HCT116 (cell line): ENCODE measurements at regions not wholly inside any gene's neighbourhood (a gene's known extent, or its start where the extent isn't known, plus 50 kb on each side); places are given as distances from the start of the nearest gene placed in this dataset.

Experiments used
- ATAC-seq: fragments of 200-7000 bp; cut with Tn5 transposase; 2 replicates; pipeline ENCODE4 v1.9.1; 2020; ENCODE audit warnings: mild to moderate bottlenecking, moderate library complexity
- BruUV-seq: library from RNA; stranded (reverse); fragments of 400-500 nt; replicated peaks from 2 replicates; lab custom pipeline; 2021; lab: Mats Ljungman, UMichigan
- CTCF ChIA-PET: fragments of 300-600 bp; sonication (Branson Sonifier 250); formaldehyde crosslinking; loops from one replicate; lab custom pipeline; 2021; ENCODE audit warnings: antibody characterized with exemption; lab: Charles Lee
- POLR2A ChIA-PET: fragments of 300-600, 350-600 bp; sonication (Branson Sonifier 250); formaldehyde crosslinking; loops from one replicate; lab custom pipeline; 2021; ENCODE audit warnings: antibody characterized with exemption; lab: Charles Lee
- RAD21 ChIA-PET, 2 experiments: fragments of 300-600 bp; sonication (Branson Sonifier 250); formaldehyde crosslinking; loops; one replicate each; lab custom pipeline; 2023; ENCODE audit warnings: low total read pairs in 2 of 2; ENCODE audit not compliant: uncharacterized antibody in 2 of 2, unreplicated experiment in 2 of 2, low non-redundant PET in 1 of 2; lab: Charles Lee
- DNase-seq: peaks from one replicate; pipeline ENCODE4 v3.0.0-alpha.2; 2010; ENCODE audit warnings: low read depth, low spot score
- H2AFZ ChIP-seq: fragments of 200-600 bp; shearing (Covaris generic), sonication (generic); 2 replicates; pipeline ENCODE4 v1.6.1; 2017; ENCODE audit warnings: low read depth, mixed run types, mixed read lengths, antibody characterized with exemption, low read length; ENCODE audit not compliant: poor library complexity, severe bottlenecking
- H3K27ac ChIP-seq: 2 replicates; pipeline ENCODE4 v1.5.1; 2012; ENCODE audit warnings: low read depth, low read length
- H3K27me3 ChIP-seq: fragments of 200-600 bp; sonication (generic); 2 replicates; pipeline ENCODE4 v1.6.1; 2016; ENCODE audit warnings: mixed run types, low read length, mixed read lengths; ENCODE audit not compliant: insufficient read depth
- H3K36me3 ChIP-seq, 2 experiments: fragments of 200-500 bp in 1 of 2; fragments of 200-600 bp in 1 of 2; sonication (Bioruptor generic) in 1 of 2; sonication (generic) in 1 of 2; 2 replicates each; pipeline versions ENCODE4 v1.5.1 to v1.6.1; 2014 to 2016; ENCODE audit warnings: low read length in 2 of 2, inconsistent platforms in 1 of 2, mixed read lengths in 1 of 2, mixed run types in 1 of 2; ENCODE audit not compliant: insufficient read depth in 2 of 2, control insufficient read depth in 1 of 2
- H3K4me1 ChIP-seq, 2 experiments: fragments of 200-600 bp in 1 of 2; sonication (generic) in 1 of 2; 2 replicates each; pipeline versions ENCODE4 v1.5.1 to v1.6.1; 2012 to 2017; ENCODE audit warnings: low read length in 2 of 2, inconsistent platforms in 1 of 2, mild to moderate bottlenecking in 1 of 2, mixed read lengths in 1 of 2, mixed run types in 1 of 2, moderate library complexity in 1 of 2; ENCODE audit not compliant: insufficient read depth in 2 of 2, control insufficient read depth in 1 of 2
- H3K4me2 ChIP-seq: fragments of 200-600 bp; sonication (generic); 2 replicates; pipeline ENCODE4 v1.6.1; 2017; ENCODE audit warnings: mixed run types, low read length, mixed read lengths
- H3K4me3 ChIP-seq, 2 experiments: fragments of 200-600 bp in 1 of 2; sonication (generic) in 1 of 2; replicated peaks in 1 of 2; 2 replicates each; pipeline ENCODE4 v1.5.1; 2011 to 2016; ENCODE audit warnings: low read length in 2 of 2, control low read depth in 1 of 2, low read depth in 1 of 2, mild to moderate bottlenecking in 1 of 2, mixed read lengths in 1 of 2, mixed run types in 1 of 2
- H3K79me2 ChIP-seq: fragments of 200-600 bp; sonication (generic); 2 replicates; pipeline ENCODE4 v1.6.1; 2017; ENCODE audit warnings: mild to moderate bottlenecking, mixed run types, low read length, moderate library complexity, mixed read lengths; ENCODE audit not compliant: insufficient read depth
- H3K9ac ChIP-seq: fragments of 200-600 bp; sonication (generic); 2 replicates; pipeline ENCODE4 v1.6.1; 2016; ENCODE audit warnings: low read length, mixed read lengths
- H3K9me2 ChIP-seq: fragments of 200-600 bp; sonication (generic), shearing (Covaris generic); 2 replicates; pipeline ENCODE4 v1.6.1; 2017; ENCODE audit warnings: mixed run types, mild to moderate bottlenecking, moderate library complexity; ENCODE audit not compliant: insufficient read depth
- H3K9me3 ChIP-seq, 2 experiments: fragments of 200-500 bp in 1 of 2; fragments of 200-600 bp in 1 of 2; sonication (Bioruptor generic) in 1 of 2; sonication (generic) in 1 of 2; 2 replicates each; pipeline ENCODE4 v1.6.1; 2014 to 2017; ENCODE audit warnings: low read length in 2 of 2, mixed read lengths in 2 of 2, inconsistent platforms in 1 of 2, low read depth in 1 of 2, mild to moderate bottlenecking in 1 of 2, mixed run types in 1 of 2, moderate library complexity in 1 of 2; ENCODE audit not compliant: control insufficient read depth in 1 of 2, insufficient read depth in 1 of 2
- H4K20me1 ChIP-seq: fragments of 200-600 bp; sonication (generic), shearing (Covaris generic); 2 replicates; pipeline ENCODE4 v1.6.1; 2017; ENCODE audit warnings: mixed run types, mild to moderate bottlenecking, moderate library complexity; ENCODE audit not compliant: insufficient read depth
- CBX3 ChIP-seq: IDR thresholded peaks from 2 replicates; pipeline ENCODE4 v1.6.1; 2012; ENCODE audit warnings: low read depth
- CEBPB ChIP-seq: IDR thresholded peaks from 2 replicates; pipeline ENCODE4 v1.6.1; 2012; ENCODE audit warnings: low read depth
- CTCF ChIP-seq, 3 experiments: fragments of 200-600 bp in 1 of 3; sonication (generic) in 1 of 3; IDR thresholded peaks in 2 of 3; conservative IDR thresholded peaks in 1 of 3; 2 replicates each; pipeline ENCODE4 v1.5.1; 2012 to 2017; ENCODE audit warnings: low read depth in 2 of 3, low read length in 2 of 3, antibody characterized with exemption in 1 of 3, borderline replicate concordance in 1 of 3, control low read depth in 1 of 3, mild to moderate bottlenecking in 1 of 3, mixed read lengths in 1 of 3, mixed run types in 1 of 3, moderate library complexity in 1 of 3; ENCODE audit not compliant: insufficient read depth in 1 of 3
- EGR1 ChIP-seq: IDR thresholded peaks from 2 replicates; pipeline ENCODE4 v1.6.1; 2012; ENCODE audit warnings: low read depth
- ELF1 ChIP-seq: IDR thresholded peaks from 2 replicates; pipeline ENCODE4 v1.6.1; 2012; ENCODE audit warnings: low read depth, borderline replicate concordance
- EZH2 ChIP-seq: fragments of 200-600 bp; sonication (generic); IDR thresholded peaks from 2 replicates; pipeline ENCODE4 v1.6.1; 2017; ENCODE audit warnings: antibody characterized with exemption, mixed run types
- EZH2phosphoT487 ChIP-seq: fragments of 200-600 bp; IDR thresholded peaks from 2 replicates; pipeline ENCODE4 v1.6.1; 2018; ENCODE audit warnings: antibody characterized with exemption, borderline replicate concordance
- POLR2A ChIP-seq: IDR thresholded peaks from 2 replicates; pipeline ENCODE4 v1.7.0; 2011; ENCODE audit warnings: borderline replicate concordance; ENCODE audit not compliant: insufficient read depth, insufficient read length; ENCODE audit errors: extremely low read depth
- REST ChIP-seq: IDR thresholded peaks from 2 replicates; pipeline ENCODE4 v1.6.1; 2012; ENCODE audit warnings: low read depth
- SIN3A ChIP-seq: IDR thresholded peaks from 2 replicates; pipeline ENCODE4 v1.6.1; 2012; ENCODE audit warnings: low read depth
- SP1 ChIP-seq: IDR thresholded peaks from 2 replicates; pipeline ENCODE4 v1.6.1; 2012; ENCODE audit warnings: low read depth
- SRF ChIP-seq: IDR thresholded peaks from 2 replicates; pipeline ENCODE4 v1.6.1; 2012; ENCODE audit warnings: low read depth
- TCF7L2 ChIP-seq: IDR thresholded peaks from 2 replicates; pipeline ENCODE4 v1.7.0; 2011; ENCODE audit warnings: borderline replicate concordance, inconsistent platforms; ENCODE audit not compliant: insufficient read depth, insufficient read length; ENCODE audit errors: extremely low read depth
- ZBTB33 ChIP-seq: IDR thresholded peaks from 2 replicates; pipeline ENCODE4 v1.6.1; 2011; ENCODE audit warnings: mild to moderate bottlenecking, low read length, moderate library complexity; ENCODE audit not compliant: insufficient replicate concordance; ENCODE audit errors: extremely low read depth
- ZNF274 ChIP-seq: fragments of 200-500 bp; sonication (Bioruptor generic); IDR thresholded peaks from 2 replicates; pipeline ENCODE4 v1.6.1; 2014; ENCODE audit warnings: mild to moderate bottlenecking, low read depth, low read length, inconsistent platforms
- intact Hi-C: fragments of 100-400 bp; cut with micrococcal nuclease; formaldehyde crosslinking; loops from 2 replicates; pipeline ENCODE4 v1.10.0; 2022

DNA sequence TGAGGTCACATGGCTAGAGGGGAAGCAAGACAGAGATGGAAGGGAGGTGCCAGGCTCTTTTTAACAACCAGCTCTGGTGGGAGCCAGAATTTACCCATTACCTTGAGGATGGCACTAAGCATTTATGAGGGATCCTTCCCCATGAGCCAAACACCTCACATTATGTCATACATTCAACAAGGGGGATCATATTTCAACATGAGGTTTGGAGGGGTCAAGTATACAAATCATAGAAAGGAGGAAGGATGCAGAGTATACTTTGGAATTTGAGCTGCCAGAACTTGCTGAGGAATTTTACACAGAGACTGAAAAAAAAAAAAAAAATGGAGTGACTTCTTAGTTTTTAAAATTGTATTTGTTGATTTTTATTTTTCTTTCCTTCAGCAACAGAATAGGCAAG is 891.4 kb downstream of the CCDC85A start (continued):
- TF ChIP-seq POLR2A (no peak), EZH2phosphoT487 (no peak), ZBTB33 (no peak), SRF (no peak), SP1 (no peak), ELF1 (no peak), ZNF274 (no peak)

GRCh38 chr2:57080035-57080434 is 896.2 kb downstream of the CCDC85A start:
- Histone ChIP-seq H3K4me2 (peak overlapping the region; percentile 36; the same call in 1 of the 2 replicates), H3K4me1 (peaks cover 0 to 11% of the 10 kb centered on the region in 2 experiments; a peak in 2 of 4 replicates), H3K36me3 (no peaks in the 10 kb centered on the region), H3K27ac (no peak overlapping the region), H3K9ac (no peak overlapping the region), H3K9me2 (no peaks in the 10 kb centered on the region), H3K4me3 (no peak overlapping the region), H3K79me2 (no peaks in the 10 kb centered on the region), H3K27me3 (no peaks in the 10 kb centered on the region), H4K20me1 (no peaks in the 10 kb centered on the region), H3K9me3 (no peaks in the 10 kb centered on the region), H2AFZ (no peak overlapping the region)
- ChIA-PET RAD21 (no interaction called here), POLR2A (no interaction called here), CTCF (interaction anchor here (0.7 kb wide), 1 partner anchor 415 kb away, joined by 3 read pairs; no protein-coding TSS in a partner anchor)
- ATAC-seq (no peak), DNase-seq (peak; percentile 4)
- no TSS peak for BruUV-seq
- intact Hi-C loops, result no loop called here
- TF ChIP-seq EGR1 (no peak), EZH2 (no peak), EZH2phosphoT487 (no peak), CBX3 (peak; percentile 43; the same call in 1 of the 2 replicates), TCF7L2 (no peak), CTCF (IDR thresholded peaks at IDR 0.05 in 2 of 3, conservative IDR thresholded peaks at IDR 0.05 in 1 of 3; ENCODE audit: borderline replicate concordance in 1 of 3, insufficient read depth in 1 of 3, low read depth in 2 of 3, low read length in 2 of 3) (no peak), REST (no peak), CEBPB (peak; percentile 34; the same call in 1 of the 2 replicates), SIN3A (no peak), SP1 (peak; percentile 65), ZBTB33 (no peak), ZNF274 (no peak)
